Fibroblast of lung (primary cell): ENCODE measurements at regions not wholly inside any gene's neighbourhood (a gene's known extent, or its start where the extent isn't known, plus 50 kb on each side); places are given as distances from the start of the nearest gene placed in this dataset.
A peak's percentile ranks its signal among the peaks of the same experiment; 100 is the strongest.

Experiments used
- DNase-seq, 2 donors: peaks; one replicate each; pipeline versions ENCODE4 v3.0.0 to v3.0.0-alpha.2; 2010; ENCODE audit warnings: low read depth in 2 of 2
- H2AFZ ChIP-seq: 2 replicates; pipeline ENCODE4 v1.5.1; 2012; ENCODE audit warnings: low read length, control low read depth, inconsistent platforms
- H3K27ac ChIP-seq: 2 replicates; pipeline ENCODE4 v1.5.1; 2011; ENCODE audit warnings: low read length, control low read depth; ENCODE audit not compliant: insufficient read depth
- H3K27me3 ChIP-seq: 2 replicates; pipeline ENCODE4 v1.5.1; 2011; ENCODE audit warnings: mild to moderate bottlenecking, low read length; ENCODE audit not compliant: control insufficient read depth, insufficient read depth
- H3K36me3 ChIP-seq: 2 replicates; pipeline ENCODE4 v1.5.1; 2011; ENCODE audit warnings: low read length; ENCODE audit not compliant: control insufficient read depth, insufficient read depth
- H3K4me1 ChIP-seq: 2 replicates; pipeline ENCODE4 v1.5.1; 2011; ENCODE audit warnings: low read length; ENCODE audit not compliant: control insufficient read depth, insufficient read depth; ENCODE audit errors: extremely low read depth
- H3K4me2 ChIP-seq: 2 replicates; pipeline ENCODE4 v1.5.1; 2011; ENCODE audit warnings: low read length, control low read depth; ENCODE audit not compliant: insufficient read depth; ENCODE audit errors: extremely low read depth
- H3K4me3 ChIP-seq, 4 experiments: fragments of 200-600 bp in 1 of 4; sonication (generic) in 1 of 4; replicated peaks in 1 of 4; 2 replicates each; pipeline ENCODE4 v1.5.1; 2011 to 2016; ENCODE audit warnings: low read length in 4 of 4, low read depth in 3 of 4, mild to moderate bottlenecking in 3 of 4, control low read depth in 2 of 4, inconsistent platforms in 1 of 4, mixed read lengths in 1 of 4; ENCODE audit not compliant: insufficient read depth in 1 of 4; ENCODE audit errors: control extremely low read depth in 1 of 4
- H3K79me2 ChIP-seq: 2 replicates; pipeline ENCODE4 v1.5.1; 2012; ENCODE audit warnings: mild to moderate bottlenecking, low read length, inconsistent platforms; ENCODE audit not compliant: control insufficient read depth, insufficient read depth
- H3K9ac ChIP-seq: 2 replicates; pipeline ENCODE4 v1.5.1; 2011; ENCODE audit warnings: mild to moderate bottlenecking, low read length, control low read depth; ENCODE audit not compliant: insufficient read depth
- H3K9me3 ChIP-seq: 2 replicates; pipeline ENCODE4 v1.5.1; 2012; ENCODE audit warnings: low read depth, low read length; ENCODE audit not compliant: control insufficient read depth, insufficient read depth
- H4K20me1 ChIP-seq: 2 replicates; pipeline ENCODE4 v1.5.1; 2011; ENCODE audit warnings: low read length; ENCODE audit not compliant: control insufficient read depth, insufficient read depth; ENCODE audit errors: extremely low read depth
- CTCF ChIP-seq, 2 donors: IDR thresholded peaks in 1 of 2; conservative IDR thresholded peaks in 1 of 2; 1 replicate in 1 of 2; 2 replicates in 1 of 2; pipeline ENCODE4 v1.5.1; 2011 to 2012; ENCODE audit warnings: low read length in 2 of 2, control low read depth in 1 of 2, inconsistent platforms in 1 of 2, low read depth in 1 of 2, mild to moderate bottlenecking in 1 of 2
- EZH2 ChIP-seq: IDR thresholded peaks from 2 replicates; pipeline ENCODE4 v1.5.1; 2012; ENCODE audit warnings: low read length, control low read depth, mild to moderate bottlenecking; ENCODE audit errors: missing control alignments

- Histone ChIP-seq H3K36me3 (no peaks in the 10 kb centered on the region), H3K27ac (peak overlapping the region; percentile 43), H3K4me1 (peaks cover 7% of the 10 kb centered on the region), H3K4me3 (no peak overlapping the region), H3K4me2 (peak overlapping the region; percentile 78), H3K27me3 (no peaks in the 10 kb centered on the region), H4K20me1 (no peaks in the 10 kb centered on the region), H3K9me3 (no peaks in the 10 kb centered on the region), H2AFZ (peak overlapping the region; percentile 41), H3K9ac (no peak overlapping the region), H3K79me2 (no peaks in the 10 kb centered on the region)
- peak in 1 of 2 donors; percentile 24 for DNase-seq
- TF ChIP-seq EZH2 (no peak), CTCF (conservative IDR thresholded peaks at IDR 0.05 in 1 of 2, IDR thresholded peaks at IDR 0.05 in 1 of 2; ENCODE audit: low read depth in 1 of 2, low read length in 2 of 2) (no peak)
Observed at GRCh38 chr21:39087238-39088030, 95.8 kb downstream of the PSMG1 start.

- no peaks in the 10 kb centered on the region for H3K36me3 ChIP-seq
- TF ChIP-seq EZH2 (no peak), CTCF (conservative IDR thresholded peaks at IDR 0.05 in 1 of 2, IDR thresholded peaks at IDR 0.05 in 1 of 2; ENCODE audit: low read depth in 1 of 2, low read length in 2 of 2) (peak in 1 of 2 donors; percentile 14)
- no peaks in the 10 kb centered on the region for H3K79me2 ChIP-seq
- no peak overlapping the region for H2AFZ ChIP-seq
- H3K4me3 ChIP-seq = no peak overlapping the region
- DNase-seq = no peak
- H3K27ac ChIP-seq = no peak overlapping the region
- no peaks in the 10 kb centered on the region for H4K20me1 ChIP-seq
- H3K9ac ChIP-seq = no peak overlapping the region
- H3K9me3 ChIP-seq = no peaks in the 10 kb centered on the region
- H3K4me2 ChIP-seq = no peak overlapping the region
- peaks cover 3% of the 10 kb centered on the region for H3K27me3 ChIP-seq
- H3K4me1 ChIP-seq = peaks cover 7% of the 10 kb centered on the region
Observed at GRCh38 chr21:39086547-39086946, 96.7 kb downstream of the PSMG1 start.

- Histone ChIP-seq H3K4me1 (peaks cover 7% of the 10 kb centered on the region), H3K27me3 (peaks cover 3% of the 10 kb centered on the region), H3K27ac (no peak overlapping the region), H3K36me3 (no peaks in the 10 kb centered on the region), H3K79me2 (no peaks in the 10 kb centered on the region), H3K9ac (no peak overlapping the region), H3K4me2 (no peak overlapping the region), H3K4me3 (no peak overlapping the region), H2AFZ (no peak overlapping the region), H4K20me1 (no peaks in the 10 kb centered on the region), H3K9me3 (no peaks in the 10 kb centered on the region)
- no peak for TF ChIP-seq CTCF (conservative IDR thresholded peaks at IDR 0.05 in 1 of 2, IDR thresholded peaks at IDR 0.05 in 1 of 2; ENCODE audit: low read depth in 1 of 2, low read length in 2 of 2)
- no peak for TF ChIP-seq EZH2
- DNase-seq = no peak
Observed at GRCh38 chr21:39085843-39086405, 97.3 kb downstream of the PSMG1 start.
